GM21737 (cell line): ENCODE measurements at regions not wholly inside any gene's neighbourhood (a gene's known extent, or its start where the extent isn't known, plus 50 kb on each side); places are given as distances from the start of the nearest gene placed in this dataset.
"Not testable (repeated sequence)": the region's sequence is repeated elsewhere in the genome, so short reads cannot be mapped to it uniquely, and the experiment has no call there.

ENCODE experiments used
- ATAC-seq: cut with Tn5 transposase; IDR thresholded peaks from one replicate; pipeline ENCODE4 v1.9.1; 2021; ENCODE audit warnings: mild to moderate bottlenecking, moderate library complexity; ENCODE audit not compliant: unreplicated experiment

DNA sequence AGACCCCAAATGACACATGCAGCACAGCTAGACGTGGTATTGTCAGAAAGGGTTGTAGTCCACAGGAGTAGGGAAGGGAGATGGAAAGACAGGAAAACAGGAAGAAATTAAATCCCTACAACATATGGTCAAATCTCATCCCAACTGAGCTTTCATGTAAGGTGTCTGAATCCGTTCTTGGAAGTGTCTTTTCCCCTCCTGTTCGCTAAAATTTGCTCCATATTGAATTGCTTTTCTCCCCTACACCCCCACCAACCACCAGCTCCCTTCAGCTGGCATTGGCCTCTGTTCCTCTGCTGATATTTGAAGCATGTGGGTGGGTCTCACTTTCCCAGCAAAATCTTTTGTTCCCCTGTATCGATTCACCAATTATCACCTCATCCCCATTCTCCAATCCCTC, 376.2 kb upstream of the WWC1 start:
- ATAC-seq = no peak

DNA sequence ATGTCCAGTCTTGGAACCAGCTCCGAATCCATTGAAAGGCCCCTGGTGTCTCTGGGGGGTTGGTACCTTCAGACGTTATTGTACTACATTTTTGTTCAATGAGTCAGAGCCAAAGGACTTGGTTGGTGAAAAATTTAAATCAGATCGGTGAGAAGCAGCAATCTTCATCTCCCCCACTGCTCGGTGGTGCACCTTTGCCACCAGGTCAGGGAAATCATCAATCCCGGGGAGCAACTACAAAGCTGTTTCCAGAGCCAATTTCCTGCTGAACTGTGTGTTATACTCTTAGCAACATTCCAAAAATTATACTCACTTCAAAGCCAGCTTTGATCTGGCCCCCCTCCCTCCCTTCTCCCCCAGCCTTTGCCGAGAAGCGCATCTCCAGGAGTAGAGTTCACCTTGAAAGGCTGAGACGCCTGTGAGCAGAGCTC, 375.2 kb upstream of the WWC1 start:
- no peak for ATAC-seq

DNA sequence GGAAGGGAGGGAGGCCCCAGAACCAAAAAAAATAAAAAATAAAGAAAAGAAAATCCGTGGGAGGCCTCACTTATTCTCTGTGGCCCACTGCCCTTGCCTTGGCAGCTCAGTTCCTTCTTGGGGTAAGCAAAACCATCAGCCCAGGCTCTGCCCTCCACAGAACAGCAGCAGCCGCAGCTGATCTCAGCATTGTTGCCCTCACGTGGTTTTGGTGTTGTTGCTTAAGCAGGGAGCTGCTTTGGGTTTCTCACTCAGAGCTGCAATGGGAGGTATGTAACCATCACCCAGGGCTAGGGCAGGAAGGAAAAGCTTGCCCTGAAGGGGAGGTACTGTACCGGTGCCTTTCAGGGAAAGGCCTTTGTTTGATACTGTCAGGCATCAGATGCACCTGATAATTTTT, 374.7 kb upstream of the WWC1 start:
- ATAC-seq = no peak

DNA sequence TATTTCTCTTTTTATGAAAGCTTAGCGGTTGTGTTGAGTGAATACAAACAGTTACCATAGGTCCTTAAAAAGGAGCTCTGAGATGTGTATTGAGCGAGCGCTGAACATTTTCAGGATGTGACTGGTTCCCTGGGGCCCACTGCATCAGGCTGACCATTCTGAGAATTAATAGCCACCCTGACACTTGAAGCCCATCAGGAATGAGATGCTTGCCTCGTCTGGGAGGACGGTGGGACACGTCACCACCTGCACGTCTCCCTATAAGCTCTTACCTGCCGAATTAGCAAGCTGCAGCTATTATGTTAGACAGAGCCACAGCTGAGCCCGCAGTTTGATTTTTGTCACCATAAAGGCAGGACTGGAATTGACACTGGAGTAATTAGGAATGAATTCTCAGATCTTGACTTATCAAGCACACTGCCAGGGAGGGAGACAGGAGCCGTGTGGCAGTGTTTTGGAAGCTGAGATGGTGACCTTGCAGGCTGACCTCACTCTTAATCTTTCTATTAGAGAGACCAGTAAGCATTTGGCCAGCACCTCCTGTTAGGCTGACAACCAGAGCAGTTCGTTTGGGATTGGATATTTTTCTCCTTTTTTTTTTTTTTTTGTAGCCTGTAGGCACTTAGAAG, 373.1 kb upstream of the WWC1 start:
- ATAC-seq = no peak

- ATAC-seq = no peak
Measured at GRCh38 chr5:167918813-167919483, 372.5 kb upstream of the WWC1 start.

DNA sequence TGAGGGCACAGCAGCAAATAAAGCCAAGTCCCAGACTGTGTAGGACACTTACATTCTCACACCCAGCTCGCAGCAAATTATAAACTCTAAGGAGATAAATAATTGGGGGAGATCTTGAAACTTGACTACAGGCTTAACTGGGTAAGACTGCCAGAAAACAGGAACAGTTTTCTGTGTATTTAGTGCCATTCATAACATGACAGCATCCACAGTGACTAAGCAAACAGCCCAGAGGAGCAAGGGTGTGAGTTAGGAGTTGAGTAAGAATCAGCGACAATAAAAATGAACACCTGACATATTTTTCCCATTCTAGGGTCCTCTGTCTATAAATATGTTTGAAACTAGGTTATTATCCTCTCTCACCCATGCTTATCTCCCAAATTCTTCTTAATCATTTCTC, 370.9 kb upstream of the WWC1 start:
- no peak for ATAC-seq

- ATAC-seq = no peak
Measured at GRCh38 chr5:167921796-167922195, 369.6 kb upstream of the WWC1 start.

GRCh38 chr5:167923396-167923795, 368.0 kb upstream of the WWC1 start:
- ATAC-seq = no peak

DNA sequence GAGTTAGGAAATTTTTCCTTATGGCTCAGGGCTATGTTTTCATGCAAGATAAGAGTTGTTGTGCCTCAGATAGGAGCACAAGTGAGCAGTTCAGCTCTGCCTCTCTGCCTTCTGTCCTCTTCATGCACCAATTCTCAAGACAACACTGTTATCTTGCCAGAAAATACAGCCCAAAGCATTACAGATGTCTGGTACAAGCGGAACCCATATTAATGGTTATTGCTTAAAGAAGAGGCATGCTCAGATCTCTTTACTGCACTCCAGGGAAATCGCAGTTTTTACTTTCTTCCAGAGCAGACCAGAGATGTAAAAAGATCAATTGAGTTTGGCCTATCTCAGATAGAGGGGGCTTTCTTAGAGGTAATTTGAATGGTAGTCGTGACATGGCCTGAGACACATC, 361.6 kb upstream of the WWC1 start:
- no peak for ATAC-seq

DNA sequence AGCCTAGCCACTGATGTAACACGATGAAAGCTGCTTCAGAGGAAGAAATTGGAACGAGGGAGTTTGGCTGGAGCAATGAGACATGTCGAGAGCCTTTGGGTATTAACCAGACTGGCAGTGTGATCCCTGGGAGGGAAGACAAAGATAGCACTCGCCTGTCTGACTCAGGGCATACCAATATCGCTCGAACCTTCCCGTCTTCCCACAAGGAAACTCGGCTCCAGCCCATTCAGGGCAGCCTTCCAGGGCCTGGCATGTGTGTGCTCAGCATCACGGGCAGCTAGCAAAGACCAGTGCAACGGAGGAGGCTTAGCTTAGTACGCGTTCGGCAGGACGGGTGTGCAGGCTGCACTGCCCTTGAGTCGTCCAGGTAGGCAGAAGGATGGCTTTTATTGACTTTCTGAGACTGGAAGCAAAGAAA, 356.9 kb upstream of the WWC1 start:
- ATAC-seq = no peak

- ATAC-seq = no peak
Measured at GRCh38 chr5:167936022-167936421, 355.4 kb upstream of the WWC1 start.

- ATAC-seq = no peak
Measured at GRCh38 chr5:167936944-167937634, 354.4 kb upstream of the WWC1 start.

DNA sequence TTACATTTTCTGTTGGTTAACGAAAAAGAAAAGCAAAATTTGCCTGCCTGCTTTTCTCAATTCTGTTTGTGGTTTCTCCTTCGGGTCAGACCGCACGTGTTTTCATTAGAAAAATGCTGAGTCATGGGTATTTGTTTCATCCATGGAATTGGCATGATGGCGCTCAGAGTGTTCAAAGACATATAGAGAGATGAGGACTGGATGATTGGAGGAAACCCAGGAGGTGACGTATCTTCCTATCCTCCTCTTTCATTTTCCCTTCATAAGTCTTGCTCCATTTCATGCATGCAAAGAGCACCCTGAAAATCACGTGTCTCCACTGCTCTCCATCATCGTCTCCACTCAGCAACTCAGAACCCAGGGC, 353.8 kb upstream of the WWC1 start:
- no peak for ATAC-seq

DNA sequence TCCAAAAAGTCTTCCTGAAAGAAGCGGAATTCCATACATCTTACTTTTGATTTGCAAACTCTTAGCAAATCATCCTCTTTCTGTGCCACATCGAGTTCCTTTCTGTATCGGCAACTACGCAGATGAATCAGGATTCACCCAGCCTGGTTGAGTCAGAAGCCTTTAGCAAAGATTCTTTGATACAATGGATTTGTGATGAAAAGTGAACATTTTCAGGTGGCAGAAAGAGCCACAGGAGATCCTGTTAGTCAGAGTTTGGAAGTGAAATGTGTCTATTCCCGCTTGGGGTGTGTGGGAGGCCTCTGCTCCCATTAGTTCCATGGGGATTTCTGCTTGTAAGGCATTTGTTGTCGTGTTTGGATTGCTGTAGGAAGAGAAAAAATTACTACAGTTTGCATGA, 351.8 kb upstream of the WWC1 start:
- no peak for ATAC-seq

- ATAC-seq = no peak
Measured at GRCh38 chr5:167940911-167941310, 350.5 kb upstream of the WWC1 start.

DNA sequence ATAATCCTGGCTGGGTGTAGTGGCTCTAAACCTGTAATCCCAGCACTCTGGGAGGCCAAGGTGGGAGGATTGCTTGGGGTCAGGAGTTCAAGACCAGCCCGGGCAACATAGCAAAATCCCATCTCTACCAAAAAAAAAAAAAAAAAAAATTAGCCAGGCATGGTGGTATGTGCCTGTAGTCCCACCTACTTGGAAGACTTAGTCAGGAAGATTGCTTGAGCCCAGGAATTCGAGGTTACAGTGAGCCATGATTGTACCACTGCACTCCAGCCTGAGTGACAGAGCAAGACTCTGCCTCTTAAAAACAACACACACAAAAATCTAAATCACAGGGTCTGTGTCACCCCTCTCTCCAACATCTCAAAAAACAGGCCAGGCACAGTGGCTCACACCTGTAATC, 349.9 kb upstream of the WWC1 start:
- ATAC-seq = not testable (repeated sequence)

DNA sequence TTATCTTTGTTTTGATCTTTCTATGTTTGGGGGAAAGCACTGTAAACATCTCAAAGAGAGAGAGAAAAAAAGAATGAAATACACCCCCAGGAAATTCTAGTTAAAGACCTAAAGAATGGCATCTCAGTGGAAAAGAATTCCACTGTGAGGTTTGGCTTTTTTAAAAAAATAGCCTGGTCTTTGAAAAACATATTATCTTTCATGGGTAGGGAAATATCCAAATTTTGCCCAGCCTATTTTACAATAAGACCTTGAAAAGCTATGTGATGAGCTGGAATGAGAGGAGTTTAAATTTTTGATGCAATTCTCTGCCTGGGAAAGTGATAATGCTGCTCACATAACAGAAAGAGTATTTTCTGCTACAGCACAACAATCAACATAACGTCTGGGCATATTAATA, 348.1 kb upstream of the WWC1 start:
- no peak for ATAC-seq

DNA sequence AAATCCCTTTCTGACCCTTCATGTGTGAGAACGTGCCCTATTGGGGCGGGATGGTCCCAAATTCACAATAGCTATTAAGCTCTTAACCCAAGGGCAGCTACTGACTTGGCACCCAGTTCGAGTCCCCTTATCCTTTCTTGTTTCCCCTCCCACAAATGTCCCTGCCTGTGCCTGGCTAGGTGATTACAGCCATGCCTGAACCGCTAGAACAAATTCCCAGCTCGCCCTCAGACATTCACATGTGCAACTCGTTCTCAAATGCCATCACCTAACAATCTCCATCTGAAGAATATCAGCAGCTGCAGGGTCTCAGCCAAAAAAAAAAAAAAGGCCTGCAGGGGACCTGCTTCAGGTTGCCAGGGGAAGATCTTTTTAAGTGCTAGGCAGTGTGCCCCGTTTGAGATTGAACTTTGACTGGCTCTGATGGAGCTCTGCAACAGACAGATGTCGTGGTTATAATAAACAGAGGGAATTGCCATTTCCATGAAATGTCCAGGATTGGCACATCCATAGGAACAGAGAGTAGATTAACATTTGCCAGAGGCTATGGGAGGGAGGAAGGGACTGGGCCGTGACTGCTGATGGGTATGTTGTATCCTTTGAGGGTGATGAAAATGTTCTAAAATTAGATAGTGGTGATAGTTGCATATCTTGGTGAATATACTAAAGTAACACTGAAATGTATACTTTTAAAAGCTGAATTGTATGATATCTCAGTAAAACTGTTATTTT, 347.2 kb upstream of the WWC1 start:
- no peak for ATAC-seq

DNA sequence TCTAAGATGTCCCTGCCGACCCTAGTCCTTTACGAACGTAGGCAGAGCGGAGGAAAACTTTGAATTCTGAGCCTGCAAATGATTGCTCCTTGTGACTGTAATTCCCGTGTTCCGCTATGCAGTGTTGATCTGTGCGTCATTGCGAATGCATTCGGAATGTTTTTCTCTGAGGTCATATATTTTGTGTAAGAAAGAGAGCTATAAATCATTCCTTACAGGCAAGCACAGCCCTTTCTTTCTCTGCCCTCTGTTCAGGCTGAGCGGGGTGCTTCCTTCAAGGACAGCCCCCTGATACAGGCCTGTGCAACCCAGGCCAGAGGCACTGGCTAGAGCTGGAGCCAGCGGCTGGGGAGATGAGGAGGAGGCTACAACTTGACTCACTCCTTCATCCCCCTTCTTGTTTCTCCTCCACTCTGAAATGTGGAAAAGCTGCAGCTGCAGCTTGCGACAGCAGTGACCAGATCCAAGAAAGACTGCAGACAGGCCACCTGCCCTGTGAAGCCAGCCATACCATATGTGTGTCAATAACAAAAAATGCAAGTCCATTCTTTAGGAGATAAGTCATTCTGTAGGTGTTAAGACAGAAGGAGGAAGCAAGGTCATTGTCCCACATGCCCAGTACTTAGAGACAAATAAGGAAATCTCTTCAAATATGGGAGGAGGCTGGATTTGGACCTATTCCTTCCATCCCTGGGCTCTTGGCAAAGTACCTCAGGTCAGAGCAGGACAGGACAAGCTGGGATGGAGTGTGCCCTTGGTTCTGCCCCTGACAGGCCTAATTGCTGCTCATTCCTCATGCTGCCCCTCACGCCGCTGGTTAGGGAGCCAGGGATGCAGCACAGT, 345.7 kb upstream of the WWC1 start:
- no peak for ATAC-seq

DNA sequence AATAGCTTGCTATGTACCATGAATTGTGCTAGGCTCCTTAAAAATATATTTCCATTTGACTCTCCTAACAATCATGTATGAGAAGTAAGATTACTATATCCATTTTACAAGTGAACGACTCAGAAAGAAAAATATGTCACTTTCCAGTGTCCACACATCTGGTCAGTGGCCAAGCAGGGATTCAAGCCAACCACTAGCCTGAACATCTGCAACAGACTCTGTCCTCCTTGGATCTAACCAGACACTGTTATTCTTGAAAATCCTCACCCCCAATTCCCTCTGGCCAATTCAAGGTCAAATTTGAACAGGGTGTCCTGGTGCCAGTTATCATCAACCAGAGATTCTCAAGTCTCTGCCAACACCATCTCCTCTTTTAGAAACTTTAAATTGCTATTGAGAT, 344.1 kb upstream of the WWC1 start:
- no peak for ATAC-seq

GRCh38 chr5:167948251-167948650, 343.2 kb upstream of the WWC1 start:
- ATAC-seq = no peak
